Epithelial cell of esophagus (primary cell): ENCODE measurements at regions not wholly inside any gene's neighbourhood (a gene's known extent, or its start where the extent isn't known, plus 50 kb on each side); places are given as distances from the start of the nearest gene placed in this dataset.

Experiments
- DNase-seq: peaks from one replicate; pipeline ENCODE4 v3.0.0; 2010; ENCODE audit warnings: low read depth
- H3K4me3 ChIP-seq: 2 replicates; pipeline ENCODE4 v1.5.1; 2011; ENCODE audit warnings: mild to moderate bottlenecking, low read length, control low read depth
- TF ChIP-seq, protein P1 (sequence below): IDR thresholded peaks from 2 replicates; pipeline ENCODE4 v1.5.1; 2011; ENCODE audit warnings: low read depth, mild to moderate bottlenecking, low read length, control low read depth, inconsistent platforms; ENCODE audit not compliant: insufficient read depth; ENCODE audit errors: missing control alignments

DNA sequence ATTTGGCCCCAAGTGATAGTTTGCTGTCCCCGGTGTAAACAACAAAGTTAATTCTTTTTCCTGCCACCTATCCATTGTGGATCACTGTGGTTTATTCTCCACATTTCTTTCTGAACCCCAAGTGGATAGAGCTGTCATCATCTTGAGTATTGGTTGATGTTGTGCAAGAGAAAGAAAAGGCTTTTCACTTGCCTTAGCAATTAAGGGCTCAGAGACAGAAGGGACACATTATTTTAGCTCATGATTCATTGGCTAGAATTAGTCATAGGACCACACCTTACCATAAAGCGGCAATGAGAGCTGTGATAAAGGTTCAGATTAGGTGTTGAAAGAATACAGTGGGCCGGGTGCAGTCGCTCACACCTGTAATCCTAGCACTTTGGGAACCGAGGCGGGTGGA lies 442.1 kb upstream of the DCC start:
- TF ChIP-seq, protein P1, sequence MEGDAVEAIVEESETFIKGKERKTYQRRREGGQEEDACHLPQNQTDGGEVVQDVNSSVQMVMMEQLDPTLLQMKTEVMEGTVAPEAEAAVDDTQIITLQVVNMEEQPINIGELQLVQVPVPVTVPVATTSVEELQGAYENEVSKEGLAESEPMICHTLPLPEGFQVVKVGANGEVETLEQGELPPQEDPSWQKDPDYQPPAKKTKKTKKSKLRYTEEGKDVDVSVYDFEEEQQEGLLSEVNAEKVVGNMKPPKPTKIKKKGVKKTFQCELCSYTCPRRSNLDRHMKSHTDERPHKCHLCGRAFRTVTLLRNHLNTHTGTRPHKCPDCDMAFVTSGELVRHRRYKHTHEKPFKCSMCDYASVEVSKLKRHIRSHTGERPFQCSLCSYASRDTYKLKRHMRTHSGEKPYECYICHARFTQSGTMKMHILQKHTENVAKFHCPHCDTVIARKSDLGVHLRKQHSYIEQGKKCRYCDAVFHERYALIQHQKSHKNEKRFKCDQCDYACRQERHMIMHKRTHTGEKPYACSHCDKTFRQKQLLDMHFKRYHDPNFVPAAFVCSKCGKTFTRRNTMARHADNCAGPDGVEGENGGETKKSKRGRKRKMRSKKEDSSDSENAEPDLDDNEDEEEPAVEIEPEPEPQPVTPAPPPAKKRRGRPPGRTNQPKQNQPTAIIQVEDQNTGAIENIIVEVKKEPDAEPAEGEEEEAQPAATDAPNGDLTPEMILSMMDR, result no peak
- no peak overlapping the region for H3K4me3 ChIP-seq
- DNase-seq, result peak; percentile 47

DNA sequence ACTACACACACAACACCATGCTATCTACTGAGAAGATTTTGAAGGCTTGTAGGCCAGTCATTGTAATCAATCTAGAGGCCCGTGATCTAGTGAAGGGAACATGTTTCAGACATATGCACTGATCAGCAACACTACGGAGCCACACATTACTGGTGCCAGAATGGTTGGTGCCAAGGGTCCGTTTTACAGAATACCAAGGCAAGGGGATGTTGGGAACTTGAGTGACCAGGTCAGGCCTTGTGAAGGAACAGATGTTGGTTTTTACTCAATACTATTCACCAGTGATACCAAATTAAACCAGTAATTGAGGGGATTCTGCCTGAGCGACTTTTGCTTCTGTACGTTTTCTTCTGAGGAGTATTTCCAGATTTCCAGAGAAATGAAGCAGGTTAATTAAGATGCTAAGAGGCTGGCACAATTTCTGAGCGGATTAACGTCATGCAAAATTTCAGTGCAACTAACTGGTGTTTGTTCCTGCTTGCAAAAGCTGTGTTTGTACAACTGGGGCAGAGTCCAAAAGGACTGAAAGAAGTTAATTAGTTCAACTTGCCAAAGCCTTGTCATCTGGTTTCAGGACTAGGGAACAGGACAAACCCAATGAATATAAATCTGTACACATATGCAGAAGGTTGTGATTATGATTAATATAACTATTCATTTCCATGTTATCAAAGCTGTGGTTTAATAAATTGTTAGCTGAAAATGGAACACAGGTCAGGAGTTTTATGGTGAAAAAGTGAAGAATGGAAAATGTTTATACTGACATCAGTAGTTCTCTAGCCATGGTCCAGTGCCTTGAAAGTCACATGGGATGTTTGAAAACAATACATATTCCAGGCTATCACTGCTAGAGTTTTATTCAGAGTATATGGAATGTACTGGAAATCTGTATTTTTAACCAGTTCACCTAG lies 432.1 kb upstream of the DCC start:
- DNase-seq, result no peak
- TF ChIP-seq, protein P1, result no peak
- no peak overlapping the region for H3K4me3 ChIP-seq

- H3K4me3 ChIP-seq, result no peak overlapping the region
- TF ChIP-seq, protein P1, result no peak
- no peak for DNase-seq
These were observed 431.4 kb upstream of the DCC start for GRCh38 chr18:51908598-51908944.

DNA sequence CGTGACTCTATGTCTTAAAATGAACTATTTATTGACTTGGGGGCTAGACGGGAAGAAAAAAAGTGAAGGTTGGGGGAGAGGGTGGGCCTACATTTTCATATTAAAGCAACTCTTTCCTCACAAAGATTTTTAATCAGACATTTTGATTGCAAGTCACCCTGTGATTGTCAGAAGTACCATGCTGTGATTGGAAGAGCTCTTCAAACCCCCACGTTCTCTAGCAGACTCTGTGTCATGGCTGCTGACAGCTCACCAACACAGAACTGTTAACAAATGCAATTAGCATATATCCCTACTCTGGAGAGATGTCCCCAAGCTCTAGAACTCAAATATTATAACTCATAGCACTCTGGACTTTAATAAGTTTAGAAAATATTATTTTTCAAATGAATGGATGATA lies 428.4 kb upstream of the DCC start:
- TF ChIP-seq, protein P1, result no peak
- DNase-seq, result no peak

DNA sequence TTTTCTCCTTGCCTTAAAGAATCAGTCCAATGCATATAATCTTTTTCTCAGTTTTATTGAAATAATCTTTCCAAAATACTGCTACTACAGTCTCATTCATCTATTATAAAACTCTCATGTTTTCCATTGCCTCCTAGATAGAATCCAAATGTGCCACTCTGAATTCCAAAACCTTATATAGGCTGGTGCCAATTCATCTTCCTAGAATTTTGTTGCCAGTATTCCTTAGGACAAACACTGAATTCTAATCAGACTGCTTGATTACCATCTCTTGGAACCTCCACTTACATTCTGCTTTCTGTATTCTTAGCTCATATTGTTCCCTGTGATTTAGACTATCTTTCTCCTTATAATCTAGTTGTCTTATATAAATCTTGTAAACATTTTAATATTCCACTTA lies 427.6 kb upstream of the DCC start:
- no peak overlapping the region for H3K4me3 ChIP-seq
- TF ChIP-seq, protein P1, result no peak
- no peak for DNase-seq

More for the DNA sequence above, 428.4 kb upstream of the DCC start:
- no peak overlapping the region for H3K4me3 ChIP-seq

DNA sequence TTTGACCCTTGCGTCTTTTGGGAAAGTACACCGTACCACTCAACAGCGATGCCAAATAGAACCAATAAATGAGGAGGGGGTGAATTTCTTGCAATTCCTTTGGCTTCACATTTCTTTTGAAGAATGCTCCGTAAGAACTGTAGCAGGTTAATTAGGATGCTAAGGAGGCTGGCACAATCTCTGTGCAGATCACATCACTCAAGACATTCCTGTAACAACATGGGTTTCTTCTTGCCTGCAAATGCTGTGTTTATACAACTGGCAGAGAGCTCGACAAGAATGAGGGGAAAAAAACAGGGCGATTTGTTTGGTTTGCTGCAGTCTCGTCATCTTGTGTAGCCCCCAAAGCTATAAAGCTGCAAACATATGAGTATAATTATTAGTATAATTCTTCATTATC lies 424.8 kb upstream of the DCC start:
- no peak for DNase-seq
- TF ChIP-seq, protein P1, result no peak
- H3K4me3 ChIP-seq, result no peak overlapping the region

DNA sequence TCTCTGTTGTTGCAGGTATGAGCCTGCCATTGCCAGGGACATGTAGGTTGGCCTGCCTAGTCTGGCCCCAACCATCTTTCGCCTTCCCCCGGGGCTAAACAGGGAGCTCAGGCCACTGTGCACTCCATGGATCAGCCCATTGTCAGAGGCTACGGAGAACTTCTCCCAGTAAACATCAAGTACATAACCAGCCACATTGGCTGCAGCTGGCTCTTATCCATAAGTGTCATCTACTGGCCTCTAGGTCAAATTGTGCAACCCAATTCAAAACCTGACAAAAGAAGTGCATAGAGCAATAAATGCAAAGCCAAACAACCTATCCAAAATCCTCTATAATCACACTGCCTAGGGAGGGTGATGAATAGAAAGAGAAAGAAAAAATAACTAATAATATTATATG lies 418.1 kb upstream of the DCC start:
- TF ChIP-seq, protein P1, result no peak
- DNase-seq, result no peak
- no peak overlapping the region for H3K4me3 ChIP-seq
